Islet of Langerhans (tissue), 1 donor: ENCODE measurements at regions not wholly inside any gene's neighbourhood (a gene's known extent, or its start where the extent isn't known, plus 50 kb on each side); places are given as distances from the start of the nearest gene placed in this dataset.
"Not testable (repeated sequence)": the region's sequence is repeated elsewhere in the genome, so short reads cannot be mapped to it uniquely, and the experiment has no call there.

Source experiments
- FAIRE-seq: peaks from one replicate; lab custom pipeline; 2011; peaks lifted over from hg19 to GRCh38; lab: Jason Lieb, UNC

GRCh38 chr7:39825401-39825980 is 124.6 kb upstream of the CDK13 start:
- FAIRE-seq = no peak

DNA sequence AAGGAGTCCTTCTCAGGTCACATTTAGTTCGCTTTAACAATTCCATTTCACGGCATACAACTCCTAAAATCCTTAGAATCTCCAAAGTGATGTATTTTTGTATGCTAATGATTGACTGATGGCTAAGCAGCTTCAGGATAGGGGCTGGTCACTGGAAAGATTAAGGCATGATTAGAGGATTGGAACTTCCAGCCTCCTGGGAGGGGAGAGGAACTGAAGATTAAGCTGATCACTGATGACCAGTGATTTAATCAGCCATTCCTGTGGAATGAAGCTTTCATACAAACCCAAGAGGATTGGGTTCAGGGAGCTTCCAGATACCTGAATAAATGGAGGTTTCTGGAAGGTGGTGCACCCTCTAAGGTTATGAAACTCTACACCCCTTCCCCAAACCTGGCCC is 123.9 kb upstream of the CDK13 start:
- no peak for FAIRE-seq

DNA sequence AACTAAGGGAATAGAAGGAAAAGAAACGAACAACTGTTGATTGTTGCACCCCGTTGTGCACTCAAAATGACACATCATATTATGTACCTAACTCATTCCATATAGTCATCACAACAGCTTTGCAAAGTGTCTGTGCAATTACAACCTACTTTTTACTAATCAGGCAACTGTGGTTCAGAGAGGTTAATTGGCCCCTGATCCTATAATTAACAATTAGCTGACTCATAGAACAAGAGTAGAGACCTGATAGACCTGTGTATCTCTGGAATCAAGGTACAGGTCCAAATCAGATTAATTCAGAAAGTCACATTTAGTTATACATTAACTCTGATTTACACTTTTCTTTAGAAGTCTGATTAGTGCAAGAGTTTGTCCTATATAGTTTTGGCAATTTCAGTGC is 122.5 kb upstream of the CDK13 start:
- no peak for FAIRE-seq

- FAIRE-seq = no peak
Measured at GRCh38 chr7:39829028-39829427, 121.0 kb upstream of the CDK13 start.

DNA sequence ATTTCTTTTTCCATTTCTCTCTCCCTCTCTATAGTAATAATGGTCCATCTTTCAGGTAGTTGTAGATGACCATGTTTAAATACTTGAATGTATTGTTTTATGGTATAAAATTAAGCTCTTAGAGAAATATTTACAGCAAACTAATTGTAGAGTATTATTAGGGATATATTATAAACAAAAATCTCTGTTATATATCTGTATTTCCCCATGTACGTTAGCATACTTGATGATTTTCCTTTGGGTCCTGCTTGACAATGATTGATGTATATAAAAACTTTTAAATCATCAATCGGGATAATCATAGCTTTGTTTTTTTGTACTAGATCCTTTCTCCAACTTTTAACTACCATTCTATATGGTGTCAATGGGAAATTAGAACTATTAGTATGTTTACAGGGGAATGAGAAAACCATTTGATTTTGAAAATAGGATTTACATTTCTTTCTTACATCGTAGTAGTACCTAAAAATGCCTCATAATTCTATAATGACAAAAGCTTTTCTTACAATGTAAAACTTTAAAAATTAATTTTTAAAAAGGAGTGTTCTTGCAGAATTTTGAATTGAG is 117.5 kb upstream of the CDK13 start:
- FAIRE-seq = peak; percentile 71

DNA sequence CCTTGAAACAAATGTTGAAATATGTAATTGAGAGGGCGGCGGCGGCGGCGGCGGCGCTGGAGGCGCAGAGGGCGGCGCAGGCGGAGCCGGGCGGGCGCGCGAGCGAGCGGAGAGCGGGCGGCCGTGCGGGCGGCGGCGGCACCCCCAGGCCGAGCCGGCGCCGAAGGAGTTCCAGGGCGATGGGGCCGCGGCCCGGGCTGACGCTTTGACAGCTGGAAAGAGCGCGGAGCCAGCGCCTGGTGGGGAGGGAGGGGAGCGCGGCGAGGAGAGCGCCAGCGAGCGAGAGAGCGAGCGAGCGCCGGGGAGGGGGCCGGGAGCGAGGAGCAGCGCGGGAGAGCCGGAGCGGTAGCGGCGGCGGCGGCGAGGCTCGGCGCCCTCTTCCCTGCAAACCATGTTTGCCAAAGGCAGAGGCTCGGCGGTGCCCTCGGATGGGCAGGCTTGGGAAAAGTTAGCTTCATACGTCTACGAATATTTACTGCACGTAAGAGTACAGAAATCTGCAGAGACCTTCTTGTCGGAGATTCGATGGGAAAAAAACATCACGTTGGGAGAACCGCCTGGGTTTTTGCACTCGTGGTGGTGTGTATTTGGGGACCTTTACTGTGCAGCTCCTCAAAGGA is 116.8 kb upstream of the CDK13 start:
- FAIRE-seq = not testable (repeated sequence)

GRCh38 chr7:39833865-39834634 is 116.0 kb upstream of the CDK13 start:
- FAIRE-seq = not testable (repeated sequence)

DNA sequence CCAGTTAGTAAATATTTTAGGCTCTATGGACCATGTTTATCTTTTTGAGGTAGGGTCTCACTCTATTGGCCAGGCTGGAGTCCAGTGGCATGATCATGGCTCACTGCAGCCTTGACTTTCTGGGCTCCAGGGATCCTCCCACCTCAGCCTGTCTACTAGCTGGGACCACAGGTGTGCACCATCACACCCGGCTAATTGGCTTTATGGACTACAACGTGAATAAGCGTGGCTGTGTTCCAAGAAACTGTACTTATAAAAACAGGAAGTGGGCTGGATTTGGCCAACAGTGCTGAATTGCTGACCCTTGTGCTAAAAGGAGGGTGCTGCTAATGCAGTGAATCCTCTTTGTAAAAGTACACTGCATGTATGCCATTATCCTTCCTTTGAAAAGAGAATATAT is 111.7 kb upstream of the CDK13 start:
- FAIRE-seq = no peak

- no peak for FAIRE-seq
Measured at GRCh38 chr7:39845006-39845405, 105.0 kb upstream of the CDK13 start.

- no peak for FAIRE-seq
Measured at GRCh38 chr7:39847227-39847626, 102.8 kb upstream of the CDK13 start.

GRCh38 chr7:39851466-39852045 is 98.5 kb upstream of the CDK13 start:
- FAIRE-seq = no peak

- not testable (repeated sequence) for FAIRE-seq
Measured at GRCh38 chr7:39854616-39855324, 95.3 kb upstream of the CDK13 start.

DNA sequence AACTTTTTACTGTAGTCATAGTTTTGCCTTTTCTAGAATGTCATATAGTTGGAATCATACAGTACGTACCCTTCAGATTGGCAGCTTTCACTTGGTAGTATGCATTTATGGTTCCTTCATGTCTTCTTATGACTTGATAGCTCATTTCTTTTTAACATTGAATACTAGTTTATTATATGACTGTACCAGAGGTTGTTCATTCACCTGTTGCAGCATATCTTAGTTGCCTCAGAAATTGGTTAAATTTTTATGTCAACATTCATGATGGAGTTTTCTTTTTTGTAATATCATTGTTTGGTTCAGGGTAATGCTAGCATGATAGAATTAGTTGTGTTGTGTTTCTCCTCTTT is 94.8 kb upstream of the CDK13 start:
- no peak for FAIRE-seq

- not testable (repeated sequence) for FAIRE-seq
Measured at GRCh38 chr7:39863675-39864322, 86.3 kb upstream of the CDK13 start.

GRCh38 chr7:39869888-39870522 is 80.1 kb upstream of the CDK13 start:
- not testable (repeated sequence) for FAIRE-seq

- FAIRE-seq = not testable (repeated sequence)
Measured at GRCh38 chr7:39871610-39872009, 78.4 kb upstream of the CDK13 start.

- FAIRE-seq = no peak
Measured at GRCh38 chr7:39880556-39880955, 69.5 kb upstream of the CDK13 start.

DNA sequence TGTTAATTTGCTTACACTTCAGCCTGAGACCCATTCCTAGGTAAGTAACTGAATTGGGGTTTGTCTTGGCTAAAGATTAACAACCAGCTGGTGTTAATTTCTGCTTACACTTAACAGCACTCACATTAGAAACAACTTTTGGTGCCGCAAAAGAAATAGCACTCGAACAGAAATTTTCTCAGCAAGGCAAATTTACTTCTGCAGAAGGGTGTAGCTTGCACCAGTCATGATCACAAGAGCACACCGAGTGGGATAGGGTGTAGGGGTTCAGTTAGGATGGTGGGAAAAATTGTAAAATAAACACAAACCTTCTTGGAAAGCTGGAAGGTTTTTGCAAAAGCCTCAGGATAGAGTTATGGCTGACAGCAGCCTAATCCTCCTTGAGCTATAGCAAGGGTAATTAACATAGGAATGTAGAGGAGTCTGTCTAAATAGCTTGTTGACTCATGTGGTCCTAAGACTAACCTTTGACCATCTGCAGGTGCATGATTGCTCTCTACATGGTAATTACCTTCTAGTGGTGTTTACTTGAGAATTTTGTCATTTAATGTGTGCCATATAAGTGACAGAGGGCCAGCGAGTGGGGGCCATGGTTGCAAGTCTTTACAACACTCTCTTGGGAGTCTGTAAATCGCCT is 67.8 kb upstream of the CDK13 start:
- no peak for FAIRE-seq

GRCh38 chr7:39883812-39884390 is 66.2 kb upstream of the CDK13 start:
- FAIRE-seq = no peak

DNA sequence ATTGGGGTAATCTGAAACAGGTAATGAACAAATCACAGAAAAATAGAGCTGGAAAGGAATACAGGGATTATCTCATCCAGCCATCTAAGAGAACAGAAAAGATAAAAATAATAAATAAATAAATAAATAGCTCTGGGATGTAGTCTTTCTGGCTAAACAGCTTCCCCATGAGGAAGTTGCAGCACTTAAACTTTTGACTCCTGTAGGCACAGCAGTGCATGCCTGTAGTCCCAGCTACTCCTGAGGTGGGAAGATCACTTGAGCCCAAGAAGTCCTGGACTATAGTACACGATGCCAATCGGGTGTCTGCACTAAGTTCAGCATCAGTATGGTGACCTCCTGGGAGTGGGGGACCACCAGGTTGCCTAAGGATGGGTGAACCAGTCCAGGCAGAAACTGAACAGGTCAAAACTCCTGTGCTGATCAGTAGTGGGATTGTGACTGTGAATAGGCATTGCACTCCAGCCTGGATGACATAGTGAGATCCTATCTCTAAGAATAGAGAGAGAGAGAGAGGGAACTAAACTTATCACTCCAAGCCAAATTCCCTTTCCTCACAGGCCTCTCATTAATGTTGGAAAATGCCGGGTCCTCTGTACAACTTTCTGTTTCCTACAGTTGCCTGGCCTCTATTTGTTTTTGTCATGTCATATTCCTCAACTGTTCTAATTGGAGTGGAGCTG is 61.7 kb upstream of the CDK13 start:
- FAIRE-seq = no peak
